AG20443 (cell line): ENCODE measurements at regions not wholly inside any gene's neighbourhood (a gene's known extent, or its start where the extent isn't known, plus 50 kb on each side); places are given as distances from the start of the nearest gene placed in this dataset.

Source experiments
- DNase-seq: peaks from one replicate; pipeline ENCODE4 v3.0.0; 2012; ENCODE audit warnings: low spot score, mixed read lengths

DNA sequence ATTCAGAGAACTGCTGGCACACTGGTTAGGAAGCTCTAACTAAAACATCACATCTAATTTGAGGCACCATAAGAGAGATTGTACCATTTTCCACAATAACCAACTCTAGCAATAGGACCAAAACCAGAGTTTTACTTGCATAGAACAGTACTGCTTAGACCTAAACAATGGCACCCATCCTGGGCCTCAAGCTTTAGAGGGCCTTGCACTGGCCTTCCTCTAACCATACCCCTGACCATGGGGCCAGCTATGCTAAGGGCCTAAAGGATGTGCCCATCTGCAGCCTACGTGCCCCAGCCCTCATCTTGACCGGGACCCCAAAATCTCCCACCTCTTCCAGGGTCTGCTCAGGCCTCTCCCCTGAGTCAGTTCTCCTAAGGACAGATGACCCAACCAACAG is 74.4 kb upstream of the ARHGAP32 start:
- no peak for DNase-seq

DNA sequence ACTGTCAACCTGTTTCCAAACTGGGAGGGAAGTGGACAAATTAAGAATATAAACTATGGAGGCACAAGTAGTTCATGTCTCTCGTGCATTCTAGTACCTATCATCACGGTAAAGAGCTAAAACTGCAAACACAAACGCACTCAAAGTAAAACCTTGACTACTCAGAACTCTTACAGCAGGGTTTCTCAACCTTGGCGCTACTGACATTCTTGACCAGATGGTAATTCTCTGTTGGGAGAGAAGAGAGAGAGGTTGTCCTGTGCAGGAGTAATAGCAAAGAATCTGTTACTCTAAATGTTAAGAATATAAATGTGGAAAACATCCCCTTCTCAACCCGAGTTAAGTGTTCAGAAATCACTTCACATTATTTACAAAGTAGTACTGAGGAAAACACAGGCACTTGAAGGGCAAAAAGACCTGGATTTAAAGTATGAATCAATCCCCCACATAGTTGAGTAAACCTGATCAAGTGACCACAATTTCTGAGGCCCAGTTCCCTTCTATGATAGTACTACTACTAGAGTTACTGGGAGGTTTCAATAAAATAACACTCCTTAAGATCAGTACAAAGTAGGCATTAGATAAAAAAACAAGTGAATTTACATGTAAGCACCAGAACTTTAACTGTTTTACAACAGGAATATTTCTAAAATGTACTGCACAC is 73.1 kb upstream of the ARHGAP32 start:
- no peak for DNase-seq

DNA sequence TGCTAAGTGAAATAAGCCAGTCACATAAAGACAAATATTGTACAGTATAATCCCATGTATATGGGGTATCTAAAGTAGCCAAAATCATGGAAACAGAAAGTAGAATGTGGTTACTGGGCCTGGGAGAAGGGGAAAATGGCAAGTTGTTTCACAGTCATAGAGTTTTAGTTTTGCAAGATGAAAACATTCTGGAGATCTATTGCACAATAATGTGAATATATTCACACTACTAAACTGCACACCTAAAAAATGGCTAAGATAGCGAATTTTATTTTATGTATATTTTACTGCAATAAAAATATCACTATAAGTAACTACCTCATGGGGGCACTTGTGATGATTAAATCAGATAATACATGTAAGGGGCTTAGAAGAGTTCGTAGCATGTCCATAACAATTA is 72.0 kb upstream of the ARHGAP32 start:
- DNase-seq, result no peak

DNA sequence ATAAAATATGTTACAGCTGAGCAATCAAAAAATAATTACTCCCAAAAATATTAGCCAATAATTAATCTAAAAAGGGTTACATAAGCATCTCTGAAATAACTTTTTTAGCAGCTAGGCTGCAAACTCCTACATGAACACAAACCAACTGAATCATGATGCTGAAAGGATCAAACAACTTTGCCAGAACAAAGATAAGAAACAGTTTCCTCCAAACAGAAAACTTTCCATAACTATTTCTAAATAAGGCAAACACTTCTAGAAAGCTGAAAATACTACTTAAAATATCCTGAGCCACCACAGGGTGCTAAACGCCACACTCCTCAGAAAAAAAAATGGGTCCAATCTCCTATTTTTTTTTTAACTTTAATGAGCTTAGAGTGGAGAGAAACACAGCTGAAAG is 68.6 kb upstream of the ARHGAP32 start:
- DNase-seq, result no peak

DNA sequence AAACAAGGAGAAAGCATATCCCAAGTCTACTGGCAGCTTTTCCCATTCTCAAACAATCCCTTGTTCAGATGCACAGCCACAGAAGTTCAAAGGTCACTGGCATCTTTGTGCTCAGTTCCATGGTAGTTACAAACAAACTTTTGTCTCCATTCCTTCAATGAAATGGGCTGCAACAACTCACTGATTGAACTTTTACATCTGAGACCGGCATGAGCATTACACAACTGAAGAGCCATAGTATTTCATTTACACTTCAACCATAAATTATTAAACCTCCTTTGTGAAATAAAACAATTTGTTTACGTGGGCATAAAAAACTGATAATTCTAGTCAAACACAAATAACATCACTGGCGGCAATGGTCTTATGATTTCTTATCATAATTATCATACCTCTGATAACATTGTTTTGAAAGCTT is 67.8 kb upstream of the ARHGAP32 start:
- no peak for DNase-seq

DNA sequence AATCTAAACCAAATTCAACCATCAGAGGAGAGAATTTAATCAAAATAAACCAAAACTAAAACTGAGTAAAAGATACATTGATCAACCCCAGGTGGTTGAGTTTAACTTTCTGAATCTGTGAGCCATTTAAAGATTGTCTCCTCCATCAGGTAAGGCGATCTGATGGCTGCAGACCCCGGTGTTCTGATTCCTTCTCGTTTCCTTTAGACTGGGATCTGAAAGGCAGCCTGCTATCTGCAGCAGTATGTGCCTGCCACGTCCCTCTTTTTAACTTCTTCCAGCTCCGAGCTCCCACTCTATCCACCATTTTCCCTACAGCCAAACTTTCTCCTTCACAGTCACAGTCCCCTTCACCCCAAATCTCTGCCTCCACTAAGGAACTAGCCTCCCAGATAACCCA is 66.1 kb upstream of the ARHGAP32 start:
- DNase-seq, result no peak

DNA sequence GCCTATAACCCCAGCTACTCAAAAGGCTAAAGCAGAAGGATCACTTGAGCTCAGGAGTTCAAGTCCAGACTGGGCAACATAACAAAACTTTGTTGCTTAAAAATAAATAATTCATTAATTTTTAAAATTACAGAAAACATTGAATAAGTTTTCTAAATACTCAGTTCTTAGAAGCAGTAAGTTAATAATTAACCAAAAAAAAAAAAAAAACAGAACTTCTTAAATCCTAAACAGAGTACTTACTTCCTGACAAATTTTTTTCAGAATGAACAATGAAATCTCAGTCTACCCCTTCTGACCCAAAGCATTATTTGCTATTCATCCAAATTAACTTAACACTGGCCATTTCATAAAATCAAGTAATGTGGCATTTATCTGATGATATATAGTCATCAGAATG is 65.4 kb upstream of the ARHGAP32 start:
- no peak for DNase-seq

DNA sequence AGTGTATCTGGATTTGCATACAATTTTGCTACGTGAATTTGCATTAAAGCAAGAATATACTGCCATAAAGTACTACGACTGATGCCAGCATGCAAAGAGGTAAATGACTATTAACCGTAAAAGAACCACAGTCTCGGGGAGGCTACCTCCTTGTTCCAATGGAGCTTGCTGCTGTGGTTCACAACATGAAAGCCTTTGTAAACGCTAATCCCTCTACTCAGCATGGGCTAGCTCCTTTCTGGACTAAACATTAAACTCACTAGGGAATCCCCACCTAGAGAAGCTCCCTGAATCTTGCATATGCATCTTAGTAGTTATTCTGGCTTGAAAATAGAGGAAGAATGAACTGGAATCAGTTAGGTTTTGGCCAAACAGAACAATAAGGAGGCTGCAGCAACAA is 60.5 kb upstream of the ARHGAP32 start:
- no peak for DNase-seq

DNA sequence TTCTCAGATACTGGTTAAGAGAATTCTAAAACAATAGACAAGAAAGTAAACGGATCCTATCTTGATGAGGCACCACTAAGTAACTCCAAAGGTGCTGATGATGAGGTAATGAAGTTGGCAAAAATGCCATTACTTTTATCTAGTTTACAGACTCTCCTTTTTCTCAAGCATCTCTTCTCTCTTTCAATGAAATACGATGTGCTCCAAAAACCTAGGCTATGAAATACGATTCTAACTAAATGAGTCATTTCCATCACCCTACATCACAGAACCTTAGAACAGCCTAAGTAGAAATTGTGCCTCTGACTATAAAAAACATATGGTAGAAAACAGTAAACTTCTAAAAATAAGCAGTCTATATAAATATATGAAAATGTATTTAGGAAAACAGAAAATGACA is 58.9 kb upstream of the ARHGAP32 start:
- DNase-seq, result peak; percentile 10

DNA sequence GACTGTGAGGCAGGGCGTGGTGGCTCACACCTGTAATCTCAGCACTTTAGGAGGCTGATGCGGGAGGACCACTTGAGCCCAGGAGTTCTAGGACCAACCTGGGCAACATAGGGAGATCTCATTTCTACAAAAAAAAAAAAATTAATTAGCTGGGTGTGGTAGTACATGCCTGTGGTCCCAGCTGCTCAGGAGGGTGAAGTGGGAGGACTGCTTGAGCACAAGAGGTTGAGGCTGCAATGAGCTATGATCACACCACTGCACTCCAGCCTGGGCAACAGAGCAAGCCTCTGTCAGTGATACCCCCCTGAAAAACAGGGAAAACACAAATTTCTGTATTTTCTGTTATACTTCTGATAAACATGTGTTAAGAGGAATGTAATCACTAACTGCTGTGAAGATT is 57.8 kb upstream of the ARHGAP32 start:
- no peak for DNase-seq

DNA sequence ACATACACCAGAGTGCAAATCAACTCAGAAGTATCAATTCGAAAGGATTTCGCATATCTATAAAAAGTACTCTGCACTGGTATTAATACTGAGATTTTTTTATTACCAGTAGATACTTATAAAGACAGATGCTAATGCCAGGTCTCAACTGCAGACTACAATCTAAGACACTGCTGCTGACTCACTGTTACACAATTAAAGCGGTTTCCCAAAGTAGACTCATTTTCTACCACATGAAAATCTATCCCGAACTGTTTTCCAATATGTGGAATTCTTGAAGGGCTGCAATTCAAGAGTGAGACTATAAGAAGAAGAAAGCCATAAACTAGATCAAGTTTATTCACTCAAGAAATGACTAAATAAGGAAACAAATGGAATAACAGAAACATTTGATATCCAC is 57.2 kb upstream of the ARHGAP32 start:
- DNase-seq, result peak; percentile 80

DNA sequence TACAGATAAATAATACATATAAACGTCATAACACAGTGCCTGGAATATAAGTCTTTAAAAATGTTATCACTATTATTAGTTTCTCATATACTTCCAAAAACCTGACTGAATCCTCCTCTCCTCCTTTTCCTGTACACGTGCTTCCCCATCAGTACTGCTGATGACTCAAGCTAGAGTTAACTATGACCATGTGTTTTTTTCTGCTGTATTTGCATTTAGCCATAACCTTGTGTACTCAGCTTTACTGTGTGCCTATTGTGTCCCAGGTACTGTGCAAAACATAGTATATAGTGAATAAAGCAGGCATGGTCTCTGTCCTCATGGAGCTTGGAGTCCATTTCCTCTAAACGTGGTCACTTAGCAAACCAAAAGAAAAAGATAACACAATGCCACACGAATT is 56.5 kb upstream of the ARHGAP32 start:
- peak; percentile 60 for DNase-seq

DNA sequence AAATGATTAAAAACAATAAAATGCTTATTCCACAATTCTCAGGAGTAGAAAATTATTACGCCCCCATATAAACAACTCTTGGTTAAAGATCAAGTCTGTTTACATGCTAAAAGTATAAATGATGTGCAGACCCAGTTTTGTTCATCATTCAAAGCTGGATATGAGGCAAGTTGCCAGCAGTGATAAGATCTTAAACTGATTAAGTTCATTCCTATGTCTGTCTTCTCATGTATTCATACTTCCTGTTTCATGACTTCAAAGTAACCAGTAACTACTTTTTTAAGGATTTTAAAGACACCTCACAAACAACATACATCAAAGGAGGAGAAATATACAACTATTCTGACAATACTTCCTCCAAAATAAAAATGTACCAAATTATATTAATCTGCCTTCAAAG is 55.0 kb upstream of the ARHGAP32 start:
- DNase-seq, result no peak

DNA sequence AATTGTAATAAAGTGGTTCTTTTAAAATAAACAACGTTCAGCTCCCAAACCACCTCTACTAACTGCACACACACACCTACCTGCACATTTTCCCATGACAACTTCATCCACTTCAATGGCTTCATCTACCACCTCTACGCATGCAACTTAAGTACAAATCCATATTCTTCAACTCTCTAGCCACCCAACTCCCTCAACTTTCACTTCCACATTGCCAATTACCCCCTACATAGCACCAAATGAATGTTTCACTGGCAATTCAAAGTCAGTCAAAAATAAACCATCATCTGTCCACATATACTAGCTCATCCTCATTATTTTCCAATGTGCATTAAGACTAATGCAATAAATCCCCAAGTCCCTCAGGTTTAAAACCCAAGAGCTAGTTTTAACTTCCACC is 50.7 kb upstream of the ARHGAP32 start:
- no peak for DNase-seq
